CD14-positive monocyte (primary cell): ENCODE measurements at regions not wholly inside any gene's neighbourhood (a gene's known extent, or its start where the extent isn't known, plus 50 kb on each side); places are given as distances from the start of the nearest gene placed in this dataset.

Experiments
- DNase-seq, 3 donors: peaks; one replicate each; pipeline ENCODE4 v3.0.0-alpha.2; 2011 to 2022
- H2AFZ ChIP-seq: 2 replicates; pipeline ENCODE4 v1.6.0; 2012; ENCODE audit warnings: mild to moderate bottlenecking, low read depth, low read length, inconsistent platforms; ENCODE audit not compliant: insufficient read depth, poor library complexity, severe bottlenecking
- H3K27ac ChIP-seq, 2 donors: 1 replicate in 1 of 2; 2 replicates in 1 of 2; pipeline ENCODE4 v1.5.1; 2012 to 2013; ENCODE audit warnings: low read length in 2 of 2, control low read depth in 1 of 2, inconsistent platforms in 1 of 2, low read depth in 1 of 2, mild to moderate bottlenecking in 1 of 2
- H3K27me3 ChIP-seq, 2 donors: one replicate each; pipeline versions ENCODE4 v1.6.0 to v1.6.1; 2011 to 2013; ENCODE audit warnings: low read length in 2 of 2; ENCODE audit not compliant: control insufficient read depth in 2 of 2, insufficient read depth in 2 of 2
- H3K36me3 ChIP-seq, 2 donors: replicated peaks in 1 of 2; 1 replicate in 1 of 2; 2 replicates in 1 of 2; pipeline versions ENCODE4 v1.5.1 to v1.6.1; 2012 to 2013; ENCODE audit warnings: low read length in 2 of 2, control low read depth in 1 of 2, inconsistent platforms in 1 of 2, mild to moderate bottlenecking in 1 of 2; ENCODE audit not compliant: insufficient read depth in 2 of 2, control insufficient read depth in 1 of 2
- H3K4me1 ChIP-seq, 2 donors: 1 replicate in 1 of 2; 2 replicates in 1 of 2; pipeline versions ENCODE4 v1.5.1 to v1.6.1; 2012 to 2013; ENCODE audit warnings: low read length in 2 of 2, control low read depth in 1 of 2, inconsistent platforms in 1 of 2, mild to moderate bottlenecking in 1 of 2, moderate library complexity in 1 of 2; ENCODE audit not compliant: insufficient read depth in 2 of 2, control insufficient read depth in 1 of 2
- H3K4me2 ChIP-seq: replicated peaks from 2 replicates; pipeline ENCODE3; 2012; ENCODE audit warnings: low read length, moderate library complexity, mild to moderate bottlenecking; ENCODE audit not compliant: poor library complexity, severe bottlenecking; ENCODE audit errors: extremely low read depth
- H3K4me3 ChIP-seq, 3 experiments: fragments of 200-600 bp in 1 of 3; sonication (generic) in 1 of 3; replicated peaks in 1 of 3; 1 replicate in 2 of 3; 2 replicates in 1 of 3; pipeline ENCODE4 v1.5.1; 2011 to 2013; ENCODE audit warnings: low read length in 3 of 3, mild to moderate bottlenecking in 3 of 3, control low read depth in 2 of 3, low read depth in 2 of 3, inconsistent platforms in 1 of 3, moderate library complexity in 1 of 3
- H3K79me2 ChIP-seq: 2 replicates; pipeline ENCODE4 v1.6.0; 2012; ENCODE audit warnings: mild to moderate bottlenecking, control low read depth, inconsistent platforms, low read length, moderate library complexity; ENCODE audit not compliant: insufficient read depth
- H3K9ac ChIP-seq: 2 replicates; pipeline ENCODE4 v1.6.0; 2017; ENCODE audit warnings: low read length, mild to moderate bottlenecking; ENCODE audit not compliant: insufficient read depth, poor library complexity, severe bottlenecking
- H3K9me3 ChIP-seq, 2 donors: replicated peaks in 1 of 2; 1 replicate in 1 of 2; 2 replicates in 1 of 2; pipeline versions ENCODE4 v1.5.1 to v1.6.1; 2012 to 2013; ENCODE audit warnings: low read length in 2 of 2, control low read depth in 1 of 2; ENCODE audit not compliant: control insufficient read depth in 1 of 2, insufficient read depth in 1 of 2
- H4K20me1 ChIP-seq: 2 replicates; pipeline ENCODE4 v1.6.0; 2012; ENCODE audit warnings: mild to moderate bottlenecking, low read length, control low read depth, moderate library complexity; ENCODE audit not compliant: insufficient read depth
- H3K27ac Mint-ChIP-seq, 7 donors: one replicate each; pipeline ENCODE4 v1.8.0; 2020; ENCODE audit warnings: mild to moderate bottlenecking in 7 of 7, mixed read lengths in 7 of 7, moderate library complexity in 6 of 7, inconsistent platforms in 2 of 7
- H3K27me3 Mint-ChIP-seq, 3 donors: one replicate each; pipeline ENCODE4 v1.8.0; 2021 to 2022; ENCODE audit warnings: low read depth in 3 of 3, mild to moderate bottlenecking in 3 of 3, mixed read lengths in 3 of 3, moderate library complexity in 3 of 3, inconsistent platforms in 1 of 3
- H3K36me3 Mint-ChIP-seq, 2 donors: one replicate each; pipeline ENCODE4 v1.8.0; 2020; ENCODE audit warnings: mixed read lengths in 2 of 2, inconsistent platforms in 1 of 2, mild to moderate bottlenecking in 1 of 2
- H3K4me1 Mint-ChIP-seq: one replicate; pipeline ENCODE4 v1.8.0; 2020; ENCODE audit warnings: mild to moderate bottlenecking, mixed read lengths
- H3K4me3 Mint-ChIP-seq, 2 donors: one replicate each; pipeline ENCODE4 v1.8.0; 2020; ENCODE audit warnings: mild to moderate bottlenecking in 2 of 2, mixed read lengths in 2 of 2, moderate library complexity in 1 of 2
- H3K9me3 Mint-ChIP-seq, 7 donors: one replicate each; pipeline ENCODE4 v1.8.0; 2020 to 2022; ENCODE audit warnings: mixed read lengths in 7 of 7, mild to moderate bottlenecking in 6 of 7, moderate library complexity in 6 of 7, inconsistent platforms in 2 of 7
- WGBS: methylation state at CpG from one replicate; pipeline ENCODE4 v1.1.5; 2013; ENCODE audit warnings: missing lambda C conversion rate; ENCODE audit not compliant: insufficient coverage; 5-methylcytosine and 5-hydroxymethylcytosine counted together
- intact Hi-C, 2 donors: fragments of 100-400 bp; cut with micrococcal nuclease; formaldehyde crosslinking; loops; one replicate each; pipeline versions ENCODE4 v1.15.0 to v1.15.1; 2023
- TF ChIP-seq, protein P1 (sequence below): fragments of 200-600 bp; IDR thresholded peaks from one replicate; pipeline ENCODE4 v1.8.0; 2022; ENCODE audit warnings: antibody characterized with exemption, mild to moderate bottlenecking

DNA sequence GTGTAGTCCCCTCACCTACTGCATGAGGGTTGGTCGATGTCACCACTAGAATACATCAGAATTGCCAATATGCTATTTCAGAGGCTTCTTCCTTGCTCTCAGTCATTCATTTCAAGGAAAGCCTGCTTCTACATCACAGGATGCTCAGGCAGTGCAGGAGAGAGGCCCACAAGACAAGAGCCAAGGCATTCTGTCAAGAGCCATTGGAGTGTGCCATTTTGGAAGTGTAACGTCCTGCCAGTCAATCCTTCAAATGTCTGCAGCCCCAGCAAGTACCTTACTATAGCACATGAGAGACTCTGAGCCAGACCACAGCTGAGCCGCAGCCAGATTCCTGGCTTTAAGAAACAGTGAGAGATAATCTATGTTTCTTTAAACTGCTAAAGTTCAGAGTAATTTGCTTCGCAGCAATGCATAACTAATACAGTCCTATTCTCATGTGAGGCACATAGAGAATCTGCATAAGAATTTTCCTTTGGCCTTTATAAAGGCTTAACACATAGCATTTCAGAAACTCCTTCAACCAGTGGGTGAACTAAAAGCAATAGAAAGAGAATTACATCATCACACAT lies 166.5 kb upstream of the GNAI1 start:
- Mint-ChIP-seq H3K4me1 (no peaks in the 10 kb centered on the region), H3K27me3 (no peaks in the 10 kb centered on the region), H3K36me3 (no peaks in the 10 kb centered on the region), H3K4me3 (no peak overlapping the region), H3K27ac (no peak overlapping the region), H3K9me3 (peaks cover 0 to 2% (median 0%) of the 10 kb centered on the region in 7 donors)
- Histone ChIP-seq H2AFZ (no peak overlapping the region), H3K27ac (no peak overlapping the region), H3K4me3 (no peak overlapping the region), H3K27me3 (no peaks in the 10 kb centered on the region), H3K4me2 (no peak overlapping the region), H3K9ac (no peak overlapping the region), H3K36me3 (no peaks in the 10 kb centered on the region), H3K4me1 (no peaks in the 10 kb centered on the region), H3K79me2 (no peaks in the 10 kb centered on the region), H3K9me3 (no peaks in the 10 kb centered on the region), H4K20me1 (no peaks in the 10 kb centered on the region)
- no peak for DNase-seq
- 67% methylated on average over 1 of the region's 4 CpGs for WGBS
- TF ChIP-seq, protein P1, sequence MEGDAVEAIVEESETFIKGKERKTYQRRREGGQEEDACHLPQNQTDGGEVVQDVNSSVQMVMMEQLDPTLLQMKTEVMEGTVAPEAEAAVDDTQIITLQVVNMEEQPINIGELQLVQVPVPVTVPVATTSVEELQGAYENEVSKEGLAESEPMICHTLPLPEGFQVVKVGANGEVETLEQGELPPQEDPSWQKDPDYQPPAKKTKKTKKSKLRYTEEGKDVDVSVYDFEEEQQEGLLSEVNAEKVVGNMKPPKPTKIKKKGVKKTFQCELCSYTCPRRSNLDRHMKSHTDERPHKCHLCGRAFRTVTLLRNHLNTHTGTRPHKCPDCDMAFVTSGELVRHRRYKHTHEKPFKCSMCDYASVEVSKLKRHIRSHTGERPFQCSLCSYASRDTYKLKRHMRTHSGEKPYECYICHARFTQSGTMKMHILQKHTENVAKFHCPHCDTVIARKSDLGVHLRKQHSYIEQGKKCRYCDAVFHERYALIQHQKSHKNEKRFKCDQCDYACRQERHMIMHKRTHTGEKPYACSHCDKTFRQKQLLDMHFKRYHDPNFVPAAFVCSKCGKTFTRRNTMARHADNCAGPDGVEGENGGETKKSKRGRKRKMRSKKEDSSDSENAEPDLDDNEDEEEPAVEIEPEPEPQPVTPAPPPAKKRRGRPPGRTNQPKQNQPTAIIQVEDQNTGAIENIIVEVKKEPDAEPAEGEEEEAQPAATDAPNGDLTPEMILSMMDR = no peak
- intact Hi-C loops = no loop called here

DNA sequence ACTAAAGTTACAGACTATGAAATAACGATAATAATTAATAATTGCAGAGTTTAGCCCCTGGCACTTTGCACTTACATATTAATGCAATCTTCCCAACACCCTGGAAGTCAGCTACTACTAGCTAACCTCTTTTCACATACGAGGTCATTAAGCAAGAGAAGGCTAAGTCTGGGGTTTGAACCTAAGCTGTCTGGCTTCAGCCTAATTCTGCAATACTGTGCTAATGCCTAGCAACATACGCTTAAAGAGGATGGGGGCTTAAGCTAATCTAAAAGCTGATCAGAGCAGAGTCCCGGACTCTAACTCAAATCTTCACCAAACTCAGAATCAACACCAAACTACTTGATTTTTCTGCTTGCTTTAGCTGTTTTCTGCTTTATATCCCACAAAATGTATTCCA lies 168.7 kb upstream of the GNAI1 start:
- H3K4me1 Mint-ChIP-seq = no peaks in the 10 kb centered on the region

More for the DNA sequence above, 168.7 kb upstream of the GNAI1 start:
- H3K27ac ChIP-seq = no peak overlapping the region
- TF ChIP-seq, protein P1 = no peak
- H3K4me2 ChIP-seq = no peak overlapping the region
- H3K9me3 ChIP-seq = no peaks in the 10 kb centered on the region
- H3K4me3 ChIP-seq = no peak overlapping the region
- no peaks in the 10 kb centered on the region for H3K27me3 ChIP-seq
- Mint-ChIP-seq H3K27ac (no peak overlapping the region), H3K9me3 (peaks cover 0 to 4% (median 0%) of the 10 kb centered on the region in 7 donors), H3K4me3 (no peak overlapping the region), H3K27me3 (no peaks in the 10 kb centered on the region), H3K36me3 (no peaks in the 10 kb centered on the region)
- WGBS = 94% methylated on average over 2 of the region's 4 CpGs
- no peak overlapping the region for H2AFZ ChIP-seq
- no peaks in the 10 kb centered on the region for H3K79me2 ChIP-seq
- H3K36me3 ChIP-seq = no peaks in the 10 kb centered on the region
- no peak overlapping the region for H3K9ac ChIP-seq
- DNase-seq = no peak
- no peaks in the 10 kb centered on the region for H4K20me1 ChIP-seq
- intact Hi-C loops = no loop called here
- H3K4me1 ChIP-seq = no peaks in the 10 kb centered on the region
